Trophoblast cell (in vitro differentiated cells and primary cell): ENCODE measurements at regions not wholly inside any gene's neighbourhood (a gene's known extent, or its start where the extent isn't known, plus 50 kb on each side); places are given as distances from the start of the nearest gene placed in this dataset.
"Not testable (repeated sequence)": the region's sequence is repeated elsewhere in the genome, so short reads cannot be mapped to it uniquely, and the experiment has no call there.

Source experiments
- DNase-seq, 2 donors: peaks; one replicate each; pipeline ENCODE4 v3.0.0-alpha.2; 2016
- H2AFZ ChIP-seq: 2 replicates; pipeline ENCODE4 v1.6.1; 2013; ENCODE audit warnings: low read length, moderate library complexity, mild to moderate bottlenecking; ENCODE audit not compliant: insufficient read depth, poor library complexity
- H2AK5ac ChIP-seq: 2 replicates; pipeline ENCODE4 v1.6.1; 2013; ENCODE audit warnings: mild to moderate bottlenecking, low read length
- H2BK120ac ChIP-seq: 2 replicates; pipeline ENCODE4 v1.6.1; 2013; ENCODE audit warnings: low read length, mild to moderate bottlenecking, moderate library complexity; ENCODE audit not compliant: insufficient read depth, poor library complexity
- H2BK12ac ChIP-seq: 2 replicates; pipeline ENCODE4 v1.6.1; 2013; ENCODE audit warnings: mild to moderate bottlenecking, low read length, moderate library complexity
- H2BK5ac ChIP-seq: 2 replicates; pipeline ENCODE4 v1.6.1; 2013; ENCODE audit warnings: low read length, low read depth, moderate library complexity, mild to moderate bottlenecking; ENCODE audit not compliant: poor library complexity
- H3K14ac ChIP-seq: 2 replicates; pipeline ENCODE4 v1.6.1; 2013; ENCODE audit warnings: mild to moderate bottlenecking, low read length
- H3K18ac ChIP-seq: 2 replicates; pipeline ENCODE4 v1.6.1; 2013; ENCODE audit warnings: mild to moderate bottlenecking, low read length
- H3K23ac ChIP-seq: 2 replicates; pipeline ENCODE4 v1.6.1; 2013; ENCODE audit warnings: low read length
- H3K27ac ChIP-seq: 2 replicates; pipeline ENCODE4 v1.5.1; 2013; ENCODE audit warnings: low read depth, mild to moderate bottlenecking, inconsistent platforms, low read length, moderate library complexity
- H3K27me3 ChIP-seq: 2 replicates; pipeline ENCODE4 v1.6.1; 2013; ENCODE audit warnings: inconsistent platforms, mild to moderate bottlenecking, low read length, moderate library complexity; ENCODE audit not compliant: insufficient read depth
- H3K36me3 ChIP-seq, 2 experiments: 1 replicate in 1 of 2; 2 replicates in 1 of 2; pipeline ENCODE4 v1.6.1; 2013; ENCODE audit warnings: low read length in 2 of 2, mild to moderate bottlenecking in 2 of 2, moderate library complexity in 1 of 2; ENCODE audit not compliant: insufficient read depth in 2 of 2, control insufficient read depth in 1 of 2
- H3K4ac ChIP-seq: 2 replicates; pipeline ENCODE4 v1.6.1; 2013; ENCODE audit warnings: low read depth, mild to moderate bottlenecking, low read length, moderate library complexity
- H3K4me1 ChIP-seq, 2 experiments: 1 replicate in 1 of 2; 2 replicates in 1 of 2; pipeline ENCODE4 v1.6.1; 2013; ENCODE audit warnings: low read length in 2 of 2, mild to moderate bottlenecking in 2 of 2, moderate library complexity in 1 of 2; ENCODE audit not compliant: insufficient read depth in 2 of 2, control insufficient read depth in 1 of 2
- H3K4me2 ChIP-seq: 2 replicates; pipeline ENCODE4 v1.6.1; 2013; ENCODE audit warnings: inconsistent platforms, mild to moderate bottlenecking, low read length, moderate library complexity
- H3K4me3 ChIP-seq: 2 replicates; pipeline ENCODE4 v1.5.1; 2013; ENCODE audit warnings: mild to moderate bottlenecking, low read depth, low read length, inconsistent platforms
- H3K79me1 ChIP-seq: one replicate; pipeline ENCODE4 v1.6.1; 2013; ENCODE audit warnings: low read length
- H3K79me2 ChIP-seq: 2 replicates; pipeline ENCODE4 v1.6.1; 2013; ENCODE audit warnings: low read length, mild to moderate bottlenecking; ENCODE audit not compliant: control insufficient read depth, insufficient read depth, poor library complexity
- H3K9ac ChIP-seq: 2 replicates; pipeline ENCODE4 v1.6.1; 2013; ENCODE audit warnings: mild to moderate bottlenecking, low read length
- H3K9me3 ChIP-seq: 2 replicates; pipeline ENCODE4 v1.6.1; 2013; ENCODE audit warnings: low read depth, mild to moderate bottlenecking, control low read depth, inconsistent platforms, low read length; ENCODE audit not compliant: insufficient read depth
- H4K12ac ChIP-seq: 2 replicates; pipeline ENCODE4 v1.6.1; 2013; ENCODE audit warnings: low read depth, mild to moderate bottlenecking, low read length, moderate library complexity
- H4K8ac ChIP-seq: 2 replicates; pipeline ENCODE4 v1.6.1; 2013; ENCODE audit warnings: low read depth, mild to moderate bottlenecking, low read length, moderate library complexity
- H4K91ac ChIP-seq: one replicate; pipeline ENCODE4 v1.6.1; 2013; ENCODE audit warnings: low read depth, mild to moderate bottlenecking, low read length, moderate library complexity
- WGBS: extraction: QIAGEN DNeasy Blood & Tissue Kit; methylation state at CpG from one replicate; pipeline ENCODE4 v1.1.7; 2013; ENCODE audit warnings: missing lambda C conversion rate; ENCODE audit not compliant: insufficient read length, insufficient coverage; ENCODE audit errors: extremely low coverage; 5-methylcytosine and 5-hydroxymethylcytosine counted together

DNA sequence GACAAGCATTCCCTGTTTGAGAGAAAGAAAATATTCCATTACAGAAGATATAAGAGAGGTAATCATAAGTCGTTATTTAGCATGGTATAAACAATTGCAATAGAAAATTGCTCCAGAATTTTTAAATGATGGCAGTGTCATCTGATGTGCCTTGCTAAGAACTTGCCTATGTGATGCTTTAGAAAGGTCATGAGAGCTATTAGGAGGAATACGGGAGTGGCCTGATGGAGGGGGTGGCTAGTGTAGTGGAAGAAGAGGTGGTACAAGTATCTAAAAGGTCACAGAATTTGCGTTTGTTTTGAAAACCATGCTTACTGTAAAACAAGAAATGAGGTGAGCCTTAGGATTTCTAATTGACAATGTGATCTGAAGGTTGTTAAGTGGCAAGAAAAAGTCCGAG is 550.0 kb downstream of the TMX3 start:
- Histone ChIP-seq H2AFZ (no peak overlapping the region), H4K8ac (no peak overlapping the region), H3K4me3 (no peak overlapping the region), H3K18ac (no peak overlapping the region), H3K4ac (no peak overlapping the region), H3K36me3 (no peaks in the 10 kb centered on the region), H3K9ac (no peak overlapping the region), H2BK5ac (no peak overlapping the region), H2AK5ac (no peak overlapping the region), H3K9me3 (no peaks in the 10 kb centered on the region), H3K27me3 (no peaks in the 10 kb centered on the region), H3K4me1 (no peaks in the 10 kb centered on the region), H3K27ac (no peak overlapping the region), H4K12ac (no peak overlapping the region), H2BK120ac (no peak overlapping the region), H2BK12ac (no peak overlapping the region), H4K91ac (no peak overlapping the region), H3K79me2 (no peaks in the 10 kb centered on the region), H3K14ac (no peak overlapping the region), H3K23ac (no peak overlapping the region), H3K4me2 (no peak overlapping the region), H3K79me1 (no peaks in the 10 kb centered on the region)
- DNase-seq = no peak
- no CpG with 5 or more reads among the region's 4 CpGs for WGBS

DNA sequence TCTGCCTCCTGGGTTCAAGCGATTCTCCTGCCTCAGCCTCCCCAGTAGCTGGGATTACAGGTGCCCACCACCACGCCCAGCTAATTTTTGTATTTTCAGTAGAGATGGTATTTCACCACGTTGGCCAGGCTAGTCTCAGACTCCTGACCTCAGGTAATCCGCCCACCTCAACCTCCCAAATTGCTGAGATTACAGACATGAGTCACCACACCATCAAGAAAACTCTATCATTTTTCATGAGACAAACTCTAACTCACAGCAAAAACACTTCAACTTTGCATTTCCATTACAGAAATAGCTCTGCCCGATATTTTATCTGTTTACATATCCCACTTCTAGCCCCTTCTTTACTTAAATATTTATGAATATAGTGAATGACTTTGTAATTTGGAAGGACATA is 561.1 kb downstream of the TMX3 start:
- H3K18ac ChIP-seq, H3K36me3 ChIP-seq, H3K4me2 ChIP-seq, H2AK5ac ChIP-seq, H2BK5ac ChIP-seq, H3K27ac ChIP-seq, H4K8ac ChIP-seq, H3K4ac ChIP-seq, H4K12ac ChIP-seq, H3K79me1 ChIP-seq, H3K27me3 ChIP-seq, H3K23ac ChIP-seq, H2BK12ac ChIP-seq, H4K91ac ChIP-seq, H3K4me3 ChIP-seq, H2BK120ac ChIP-seq, H3K4me1 ChIP-seq, H3K14ac ChIP-seq, H3K79me2 ChIP-seq, H3K9me3 ChIP-seq, DNase-seq, H3K9ac ChIP-seq, H2AFZ ChIP-seq: not testable (repeated sequence)
- WGBS = no CpG with 5 or more reads among the region's 5 CpGs

GRCh38 chr18:68152770-68153169 is 562.1 kb downstream of the TMX3 start:
- H3K18ac ChIP-seq = no peak overlapping the region
- no CpG with 5 or more reads among the region's 7 CpGs for WGBS
- H3K27me3 ChIP-seq = no peaks in the 10 kb centered on the region
- H4K12ac ChIP-seq = no peak overlapping the region
- H3K4me2 ChIP-seq = no peak overlapping the region
- no peak overlapping the region for H2AK5ac ChIP-seq
- DNase-seq = no peak
- H2AFZ ChIP-seq = no peak overlapping the region
- no peaks in the 10 kb centered on the region for H3K79me1 ChIP-seq
- H3K79me2 ChIP-seq = no peaks in the 10 kb centered on the region
- no peak overlapping the region for H4K8ac ChIP-seq
- H3K4ac ChIP-seq = no peak overlapping the region
- no peak overlapping the region for H2BK12ac ChIP-seq
- no peaks in the 10 kb centered on the region for H3K4me1 ChIP-seq
- H3K14ac ChIP-seq = no peak overlapping the region
- no peak overlapping the region for H3K27ac ChIP-seq
- H3K4me3 ChIP-seq = no peak overlapping the region
- H3K9ac ChIP-seq = no peak overlapping the region
- H2BK120ac ChIP-seq = no peak overlapping the region
- no peak overlapping the region for H3K23ac ChIP-seq
- H4K91ac ChIP-seq = no peak overlapping the region
- no peaks in the 10 kb centered on the region for H3K36me3 ChIP-seq
- no peak overlapping the region for H2BK5ac ChIP-seq
- no peaks in the 10 kb centered on the region for H3K9me3 ChIP-seq

DNA sequence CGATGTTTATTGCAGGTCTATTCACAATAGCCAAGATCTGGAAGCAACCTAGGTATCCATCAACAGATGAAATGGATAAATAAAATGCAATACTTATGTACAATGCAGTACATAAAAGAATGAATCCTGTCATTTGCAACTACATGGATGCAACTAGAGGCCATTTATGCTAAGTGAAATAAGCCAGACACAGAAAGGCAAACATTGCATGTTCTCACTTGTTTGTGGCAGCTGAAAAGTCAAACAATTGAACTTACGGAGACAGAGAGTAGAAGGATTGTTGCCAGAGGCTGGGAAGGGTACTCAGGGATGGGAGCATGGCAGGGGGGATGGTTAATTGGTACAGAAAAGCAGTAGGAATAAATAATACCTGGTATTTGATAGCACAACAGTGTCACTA is 563.9 kb downstream of the TMX3 start:
- Histone ChIP-seq H3K23ac (no peak overlapping the region), H3K14ac (no peak overlapping the region), H2BK5ac (no peak overlapping the region), H4K12ac (no peak overlapping the region), H3K18ac (no peak overlapping the region), H3K36me3 (no peaks in the 10 kb centered on the region), H3K4me1 (no peaks in the 10 kb centered on the region), H2AK5ac (no peak overlapping the region), H4K91ac (no peak overlapping the region), H4K8ac (no peak overlapping the region), H2BK120ac (no peak overlapping the region), H2AFZ (no peak overlapping the region), H3K9ac (no peak overlapping the region), H3K79me2 (no peaks in the 10 kb centered on the region), H3K79me1 (no peaks in the 10 kb centered on the region), H3K4me2 (no peak overlapping the region), H3K9me3 (no peaks in the 10 kb centered on the region), H3K4ac (no peak overlapping the region), H3K27me3 (no peaks in the 10 kb centered on the region), H3K4me3 (no peak overlapping the region), H3K27ac (no peak overlapping the region), H2BK12ac (no peak overlapping the region)
- no CpG with 5 or more reads among the region's 2 CpGs for WGBS
- DNase-seq = no peak
